ENCODE measurements at regions not wholly inside any gene's neighbourhood (a gene's known extent, or its start where the extent isn't known, plus 50 kb on each side); places are given as distances from the start of the nearest gene placed in this dataset.

- no peak overlapping the region for H3K27ac ChIP-seq (ENCODE audit: low read depth, low read length)
- Mint-ChIP-seq H3K4me1 (no peaks in the 10 kb centered on the region), H3K27me3 (ENCODE audit: insufficient read depth) (no peaks in the 10 kb centered on the region), H3K4me3 (no peak overlapping the region), H3K27ac (no peak overlapping the region), H3K9me3 (peaks cover 4% of the 10 kb centered on the region), H3K36me3 (ENCODE audit: low read depth) (no peaks in the 10 kb centered on the region)
- no peak for TF ChIP-seq CTCF (conservative IDR thresholded peaks at IDR 0.05)
- H3K4me3 ChIP-seq (ENCODE audit: low read length): no peak overlapping the region
- DNase-seq: no peak
- H3K27me3 ChIP-seq (ENCODE audit: control insufficient read depth, insufficient read depth, low read length, poor library complexity, severe bottlenecking): no peaks in the 10 kb centered on the region
- H3K9ac ChIP-seq (ENCODE audit: extremely low read depth, low read length, poor library complexity, severe bottlenecking): no peak overlapping the region
- H3K4me1 ChIP-seq (ENCODE audit: control insufficient read depth, insufficient read depth, low read length): no peaks in the 10 kb centered on the region
- H3K36me3 ChIP-seq (ENCODE audit: control insufficient read depth, insufficient read depth, low read length): no peaks in the 10 kb centered on the region
- no peaks in the 10 kb centered on the region for H3K9me3 ChIP-seq (ENCODE audit: control insufficient read depth, low read length)
- 94 to 100% methylated on average over 1 to 2 of the region's 2 CpGs for whole genome bisulfite sequencing, 2 experiments (ENCODE audit: insufficient coverage in 1 of 2, insufficient read length in 1 of 2)
Observed at GRCh38 chr4:100034023-100034664, 84.1 kb upstream of the H2AZ1 start.

GRCh38 chr4:100026066-100026465 is 76.0 kb upstream of the H2AZ1 start:
- 93 to 100% methylated on average over 4 to 5 of the region's 5 CpGs for WGBS, 2 experiments (ENCODE audit: insufficient coverage in 1 of 2, insufficient read length in 1 of 2)
- H3K4me3 ChIP-seq (ENCODE audit: low read length): no peak overlapping the region
- H3K36me3 ChIP-seq (ENCODE audit: control insufficient read depth, insufficient read depth, low read length): no peaks in the 10 kb centered on the region
- H3K4me1 Mint-ChIP-seq: peaks cover 10% of the 10 kb centered on the region
- H3K27ac Mint-ChIP-seq: no peak overlapping the region
- no peaks in the 10 kb centered on the region for H3K9me3 Mint-ChIP-seq
- H3K4me1 ChIP-seq (ENCODE audit: control insufficient read depth, insufficient read depth, low read length): no peaks in the 10 kb centered on the region
- H3K27me3 ChIP-seq (ENCODE audit: control insufficient read depth, insufficient read depth, low read length, poor library complexity, severe bottlenecking): no peaks in the 10 kb centered on the region
- DNase-seq: no peak
- no peak overlapping the region for H3K9ac ChIP-seq (ENCODE audit: extremely low read depth, low read length, poor library complexity, severe bottlenecking)
- TF ChIP-seq CTCF (conservative IDR thresholded peaks at IDR 0.05): no peak
- no peaks in the 10 kb centered on the region for H3K36me3 Mint-ChIP-seq (ENCODE audit: low read depth)
- no peak overlapping the region for H3K4me3 Mint-ChIP-seq
- no peaks in the 10 kb centered on the region for H3K27me3 Mint-ChIP-seq (ENCODE audit: insufficient read depth)
- no peak overlapping the region for H3K27ac ChIP-seq (ENCODE audit: low read depth, low read length)
- H3K9me3 ChIP-seq (ENCODE audit: control insufficient read depth, low read length): peaks cover 5% of the 10 kb centered on the region

GRCh38 chr4:100023800-100024199 is 73.7 kb upstream of the H2AZ1 start:
- Mint-ChIP-seq H3K27ac (no peak overlapping the region), H3K27me3 (ENCODE audit: insufficient read depth) (no peaks in the 10 kb centered on the region), H3K4me1 (peaks cover 10% of the 10 kb centered on the region), H3K36me3 (ENCODE audit: low read depth) (no peaks in the 10 kb centered on the region), H3K9me3 (peaks cover 5% of the 10 kb centered on the region), H3K4me3 (no peak overlapping the region)
- no peak for DNase-seq
- Histone ChIP-seq H3K9me3 (ENCODE audit: control insufficient read depth, low read length) (peaks cover 5% of the 10 kb centered on the region), H3K36me3 (ENCODE audit: control insufficient read depth, insufficient read depth, low read length) (no peaks in the 10 kb centered on the region), H3K27ac (ENCODE audit: low read depth, low read length) (no peak overlapping the region), H3K4me3 (ENCODE audit: low read length) (no peak overlapping the region), H3K4me1 (ENCODE audit: control insufficient read depth, insufficient read depth, low read length) (no peaks in the 10 kb centered on the region), H3K27me3 (ENCODE audit: control insufficient read depth, insufficient read depth, low read length, poor library complexity, severe bottlenecking) (no peaks in the 10 kb centered on the region), H3K9ac (ENCODE audit: extremely low read depth, low read length, poor library complexity, severe bottlenecking) (no peak overlapping the region)
- TF ChIP-seq CTCF (conservative IDR thresholded peaks at IDR 0.05): no peak
